ENCODE measurements at regions not wholly inside any gene's neighbourhood (a gene's known extent, or its start where the extent isn't known, plus 50 kb on each side); places are given as distances from the start of the nearest gene placed in this dataset.

GRCh38 chr4:167290678-167291077, 56.4 kb upstream of the SPOCK3 start:
- CTCF ChIA-PET = no interaction called here
- Mint-ChIP-seq H3K4me1 (no peaks in the 10 kb centered on the region), H3K27ac (no peak overlapping the region), H3K36me3 (ENCODE audit: low read depth) (no peaks in the 10 kb centered on the region), H3K27me3 (no peaks in the 10 kb centered on the region), H3K9me3 (ENCODE audit: low read depth) (peaks cover 9% of the 10 kb centered on the region), H3K4me3 (no peak overlapping the region)
- intact Hi-C loops (cut with DNase I, micrococcal nuclease) = loop anchor here (5.0 kb wide), 1 partner anchor 268 kb away; no protein-coding TSS in a partner anchor
- ATAC-seq (no peak), DNase-seq (no peak)
- POLR2A ChIA-PET = no interaction called here

- no peak for ATAC-seq
- POLR2A ChIA-PET = no interaction called here
- H3K9me3 Mint-ChIP-seq (ENCODE audit: low read depth) = peaks cover 5% of the 10 kb centered on the region
- CTCF ChIA-PET = no interaction called here
- H3K27me3 Mint-ChIP-seq = no peaks in the 10 kb centered on the region
- H3K27ac Mint-ChIP-seq = no peak overlapping the region
- intact Hi-C loops (cut with DNase I, micrococcal nuclease) = no loop called here
- no peak overlapping the region for H3K4me3 Mint-ChIP-seq
- H3K4me1 Mint-ChIP-seq = no peaks in the 10 kb centered on the region
- H3K36me3 Mint-ChIP-seq (ENCODE audit: low read depth) = no peaks in the 10 kb centered on the region
- no peak for DNase-seq
Measured at GRCh38 chr4:167308876-167309275, 74.6 kb upstream of the SPOCK3 start.

GRCh38 chr4:167321299-167321698, 87.0 kb upstream of the SPOCK3 start:
- CTCF ChIA-PET = no interaction called here
- peaks cover 4% of the 10 kb centered on the region for H3K9me3 Mint-ChIP-seq (ENCODE audit: low read depth)
- H3K4me3 Mint-ChIP-seq = no peak overlapping the region
- DNase-seq = no peak
- intact Hi-C loops (cut with DNase I, micrococcal nuclease) = no loop called here
- POLR2A ChIA-PET = no interaction called here
- ATAC-seq = no peak
- H3K36me3 Mint-ChIP-seq (ENCODE audit: low read depth) = no peaks in the 10 kb centered on the region
- no peaks in the 10 kb centered on the region for H3K4me1 Mint-ChIP-seq
- no peak overlapping the region for H3K27ac Mint-ChIP-seq
- no peaks in the 10 kb centered on the region for H3K27me3 Mint-ChIP-seq

DNA sequence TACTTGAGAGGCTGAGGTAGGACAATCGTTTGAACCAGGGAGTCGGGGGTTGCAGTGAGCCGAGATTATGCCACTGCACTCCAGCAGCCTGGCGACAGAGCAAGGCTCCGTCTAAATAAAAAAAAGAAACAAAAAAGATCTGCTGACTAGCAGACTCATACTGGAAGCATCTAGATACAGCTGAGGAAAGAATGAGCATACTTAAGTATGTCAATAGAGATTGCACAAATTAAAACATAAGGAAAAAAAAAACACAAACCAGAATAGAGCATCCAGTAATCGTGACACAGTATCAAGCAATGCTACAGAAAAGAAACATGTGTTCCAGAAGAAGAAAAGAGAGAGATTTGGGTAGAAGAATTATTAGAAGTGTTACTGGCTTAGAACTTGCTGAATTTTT, 105.5 kb upstream of the SPOCK3 start:
- Mint-ChIP-seq H3K4me1 (no peaks in the 10 kb centered on the region), H3K9me3 (ENCODE audit: low read depth) (peaks cover 14% of the 10 kb centered on the region), H3K27ac (no peak overlapping the region), H3K4me3 (no peak overlapping the region), H3K27me3 (no peaks in the 10 kb centered on the region), H3K36me3 (ENCODE audit: low read depth) (no peaks in the 10 kb centered on the region)
- ChIA-PET CTCF (no interaction called here), POLR2A (no interaction called here)
- DNase-seq (no peak), ATAC-seq (no peak)
- intact Hi-C loops (cut with DNase I, micrococcal nuclease) = no loop called here

DNA sequence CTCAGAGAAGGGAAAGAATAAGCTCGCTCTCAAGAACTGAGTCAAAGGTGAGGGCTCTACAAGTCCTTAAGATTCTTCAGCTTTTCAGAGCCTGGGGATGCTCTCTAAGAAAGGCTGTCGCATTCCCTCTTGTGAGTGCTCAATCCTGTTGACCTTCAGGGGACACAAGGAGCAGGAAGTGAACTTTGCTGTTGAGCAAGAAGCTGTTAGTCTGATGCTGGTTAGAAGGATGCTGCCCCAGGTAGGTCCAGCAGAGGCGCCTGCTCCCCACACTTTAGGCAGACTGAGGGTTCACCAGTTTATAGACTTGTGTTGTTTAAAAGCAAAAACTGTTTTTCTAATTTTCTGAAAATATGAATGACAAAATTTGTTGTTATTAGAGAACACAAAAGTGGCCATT, 125.4 kb upstream of the SPOCK3 start:
- ATAC-seq (no peak), DNase-seq (no peak)
- no peaks in the 10 kb centered on the region for H3K27me3 Mint-ChIP-seq
- ChIA-PET CTCF (interaction anchor here (0.7 kb wide), 1 partner anchor 262 kb away, joined by 3 read pairs; no protein-coding TSS in a partner anchor), POLR2A (no interaction called here)
- no peaks in the 10 kb centered on the region for H3K4me1 Mint-ChIP-seq
- no peak overlapping the region for H3K27ac Mint-ChIP-seq
- H3K9me3 Mint-ChIP-seq (ENCODE audit: low read depth) = peaks cover 4% of the 10 kb centered on the region
- no peak overlapping the region for H3K4me3 Mint-ChIP-seq
- no peaks in the 10 kb centered on the region for H3K36me3 Mint-ChIP-seq (ENCODE audit: low read depth)
- intact Hi-C loops (cut with DNase I, micrococcal nuclease) = no loop called here

- DNase-seq = no peak
- H3K9me3 Mint-ChIP-seq (ENCODE audit: low read depth) = peaks cover 2% of the 10 kb centered on the region
- no peaks in the 10 kb centered on the region for H3K27me3 Mint-ChIP-seq
- ChIA-PET CTCF (no interaction called here), POLR2A (no interaction called here)
- no peak for ATAC-seq
- no peak overlapping the region for H3K4me3 Mint-ChIP-seq
- no peak overlapping the region for H3K27ac Mint-ChIP-seq
- no peaks in the 10 kb centered on the region for H3K36me3 Mint-ChIP-seq (ENCODE audit: low read depth)
- intact Hi-C loops (cut with DNase I, micrococcal nuclease) = no loop called here
- H3K4me1 Mint-ChIP-seq = no peaks in the 10 kb centered on the region
Measured at GRCh38 chr4:167379076-167379835, 145.0 kb upstream of the SPOCK3 start.

- H3K36me3 Mint-ChIP-seq (ENCODE audit: low read depth) = no peaks in the 10 kb centered on the region
- H3K4me3 Mint-ChIP-seq = no peak overlapping the region
- peaks cover 2% of the 10 kb centered on the region for H3K9me3 Mint-ChIP-seq (ENCODE audit: low read depth)
- ATAC-seq = no peak
- no peaks in the 10 kb centered on the region for H3K4me1 Mint-ChIP-seq
- intact Hi-C loops (cut with DNase I, micrococcal nuclease) = no loop called here
- DNase-seq = no peak
- no peaks in the 10 kb centered on the region for H3K27me3 Mint-ChIP-seq
- ChIA-PET CTCF (no interaction called here), POLR2A (no interaction called here)
- H3K27ac Mint-ChIP-seq = no peak overlapping the region
Measured at GRCh38 chr4:167380964-167381363, 146.7 kb upstream of the SPOCK3 start.

DNA sequence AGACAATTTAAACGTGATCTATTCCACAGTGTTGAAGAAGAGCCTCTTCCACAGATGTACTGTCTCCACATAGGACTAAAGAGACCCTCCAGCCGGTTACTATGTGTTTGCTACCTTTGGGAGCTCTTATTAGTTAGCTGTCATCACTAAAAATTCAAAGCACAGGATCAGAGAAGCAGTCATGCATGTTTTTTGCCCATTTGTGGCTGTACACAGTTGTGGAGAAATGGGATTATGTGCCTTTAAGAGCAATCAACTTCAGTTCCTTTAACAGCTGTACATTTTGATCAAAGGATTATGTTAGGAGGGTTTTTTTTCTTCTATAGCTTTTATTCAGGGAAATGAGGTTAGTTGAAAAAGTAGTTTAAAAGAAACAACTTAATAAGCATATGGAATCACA, 149.0 kb upstream of the SPOCK3 start:
- intact Hi-C loops (cut with DNase I, micrococcal nuclease) = no loop called here
- Mint-ChIP-seq H3K27me3 (no peaks in the 10 kb centered on the region), H3K4me1 (no peaks in the 10 kb centered on the region), H3K27ac (no peak overlapping the region), H3K9me3 (ENCODE audit: low read depth) (no peaks in the 10 kb centered on the region), H3K4me3 (no peak overlapping the region), H3K36me3 (ENCODE audit: low read depth) (no peaks in the 10 kb centered on the region)
- ATAC-seq (no peak), DNase-seq (no peak)
- ChIA-PET POLR2A (no interaction called here), CTCF (interaction anchor here (0.7 kb wide), 1 partner anchor 447 kb away, joined by 3 read pairs; no protein-coding TSS in a partner anchor)

- intact Hi-C loops (cut with DNase I, micrococcal nuclease) = no loop called here
- Mint-ChIP-seq H3K36me3 (ENCODE audit: low read depth) (no peaks in the 10 kb centered on the region), H3K4me3 (no peak overlapping the region), H3K4me1 (no peaks in the 10 kb centered on the region), H3K27ac (no peak overlapping the region), H3K27me3 (no peaks in the 10 kb centered on the region), H3K9me3 (ENCODE audit: low read depth) (no peaks in the 10 kb centered on the region)
- CTCF ChIA-PET = no interaction called here
- no peak for DNase-seq
- no peak for ATAC-seq
- POLR2A ChIA-PET = no interaction called here
Measured at GRCh38 chr4:167397586-167397985, 163.3 kb upstream of the SPOCK3 start.

GRCh38 chr4:167399201-167399600, 164.9 kb upstream of the SPOCK3 start:
- Mint-ChIP-seq H3K4me1 (no peaks in the 10 kb centered on the region), H3K4me3 (no peak overlapping the region), H3K9me3 (ENCODE audit: low read depth) (no peaks in the 10 kb centered on the region), H3K27me3 (no peaks in the 10 kb centered on the region), H3K36me3 (ENCODE audit: low read depth) (no peaks in the 10 kb centered on the region), H3K27ac (no peak overlapping the region)
- intact Hi-C loops (cut with DNase I, micrococcal nuclease) = no loop called here
- no peak for DNase-seq
- ATAC-seq = no peak
- ChIA-PET POLR2A (no interaction called here), CTCF (no interaction called here)

- CTCF ChIA-PET = interaction anchor here (1.0 kb wide), 1 partner anchor 10 kb away, joined by 4 read pairs; no protein-coding TSS in a partner anchor
- DNase-seq = no peak
Measured at GRCh38 chr4:167406181-167406580, 171.9 kb upstream of the SPOCK3 start.

DNA sequence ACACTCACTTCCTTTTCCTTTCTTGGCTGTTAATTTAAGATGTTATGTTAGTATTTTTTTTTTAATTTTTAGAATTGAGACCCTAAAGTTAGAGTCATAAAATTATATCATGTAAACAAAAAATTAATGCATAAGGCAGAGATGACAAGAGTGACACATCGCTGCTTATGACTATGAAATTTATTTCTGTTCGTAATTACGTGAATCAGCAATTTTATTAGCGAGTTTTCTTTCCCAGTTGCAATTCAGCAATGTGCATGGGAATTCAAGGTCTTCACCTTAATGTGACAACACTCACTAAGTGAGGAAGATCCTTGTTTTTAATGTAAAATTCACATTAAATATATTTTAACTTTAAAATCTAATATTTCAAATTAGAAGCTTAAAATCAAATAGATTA, 181.2 kb upstream of the SPOCK3 start:
- intact Hi-C loops (cut with DNase I, micrococcal nuclease) = no loop called here
- Mint-ChIP-seq H3K4me3 (no peak overlapping the region), H3K36me3 (ENCODE audit: low read depth) (no peaks in the 10 kb centered on the region), H3K4me1 (no peaks in the 10 kb centered on the region), H3K9me3 (ENCODE audit: low read depth) (no peaks in the 10 kb centered on the region), H3K27ac (no peak overlapping the region), H3K27me3 (no peaks in the 10 kb centered on the region)
- ChIA-PET CTCF (interaction anchor here (0.9 kb wide), 1 partner anchor 10 kb away, joined by 4 read pairs; no protein-coding TSS in a partner anchor), POLR2A (no interaction called here)
- DNase-seq = no peak
- ATAC-seq = no peak

More at GRCh38 chr4:167406181-167406580, 171.9 kb upstream of the SPOCK3 start:
- intact Hi-C loops (cut with DNase I, micrococcal nuclease) = no loop called here
- Mint-ChIP-seq H3K4me3 (no peak overlapping the region), H3K27ac (no peak overlapping the region), H3K9me3 (ENCODE audit: low read depth) (no peaks in the 10 kb centered on the region), H3K4me1 (no peaks in the 10 kb centered on the region), H3K36me3 (ENCODE audit: low read depth) (no peaks in the 10 kb centered on the region), H3K27me3 (no peaks in the 10 kb centered on the region)
- POLR2A ChIA-PET = no interaction called here
- ATAC-seq = no peak
